ENCODE measurements at regions not wholly inside any gene's neighbourhood (a gene's known extent, or its start where the extent isn't known, plus 50 kb on each side); places are given as distances from the start of the nearest gene placed in this dataset.

DNA sequence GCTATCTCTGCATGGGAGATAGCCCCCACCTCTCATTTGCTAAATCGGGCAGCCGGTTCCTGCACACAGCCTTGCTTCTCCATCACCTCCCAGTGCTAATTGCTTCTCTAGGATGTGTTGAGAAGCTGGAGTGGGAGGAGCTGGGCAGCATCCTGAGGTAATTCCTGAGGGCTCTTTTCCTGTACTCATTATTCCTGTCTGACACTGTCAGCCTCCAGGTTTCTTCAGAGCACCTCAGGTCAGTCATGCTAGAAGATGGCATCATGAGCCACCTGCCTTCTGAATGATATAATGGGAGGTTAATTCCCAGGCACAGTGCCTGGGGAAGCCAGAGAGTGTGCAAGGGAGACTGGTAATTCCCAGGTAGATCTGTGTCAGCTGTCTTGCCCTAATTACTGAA, 133.0 kb downstream of the RAB38 start:
- TF ChIP-seq POLR2A (IDR thresholded peaks at IDR 0.05) (no peak), POLR2AphosphoS5 (IDR thresholded peaks at IDR 0.05; ENCODE audit: insufficient read depth in 1 of 2, low read depth in 1 of 2) (no peak)

Measured in vagina (tissue), 2 donors.